Hepatocyte (in vitro differentiated cells): ENCODE measurements at regions not wholly inside any gene's neighbourhood (a gene's known extent, or its start where the extent isn't known, plus 50 kb on each side); places are given as distances from the start of the nearest gene placed in this dataset.

ENCODE experiments used
- EZH2 ChIP-seq: fragments of 200-600 bp; sonication (generic); IDR thresholded peaks from 2 replicates; pipeline ENCODE4 v1.6.1; 2016; ENCODE audit warnings: antibody characterized with exemption, mild to moderate bottlenecking, borderline replicate concordance
- EZH2phosphoT487 ChIP-seq: fragments of 200-600 bp; sonication (generic); IDR thresholded peaks from one replicate; pipeline ENCODE4 v1.6.1; 2018; ENCODE audit warnings: antibody characterized with exemption, mild to moderate bottlenecking, low read depth, moderate library complexity; ENCODE audit not compliant: unreplicated experiment, severe bottlenecking
- TF ChIP-seq, protein P1 (sequence below): fragments of 200-600 bp; sonication (generic); IDR thresholded peaks from 2 replicates; pipeline ENCODE4 v1.5.1; 2016; ENCODE audit warnings: antibody characterized with exemption, mild to moderate bottlenecking; ENCODE audit not compliant: poor library complexity

DNA sequence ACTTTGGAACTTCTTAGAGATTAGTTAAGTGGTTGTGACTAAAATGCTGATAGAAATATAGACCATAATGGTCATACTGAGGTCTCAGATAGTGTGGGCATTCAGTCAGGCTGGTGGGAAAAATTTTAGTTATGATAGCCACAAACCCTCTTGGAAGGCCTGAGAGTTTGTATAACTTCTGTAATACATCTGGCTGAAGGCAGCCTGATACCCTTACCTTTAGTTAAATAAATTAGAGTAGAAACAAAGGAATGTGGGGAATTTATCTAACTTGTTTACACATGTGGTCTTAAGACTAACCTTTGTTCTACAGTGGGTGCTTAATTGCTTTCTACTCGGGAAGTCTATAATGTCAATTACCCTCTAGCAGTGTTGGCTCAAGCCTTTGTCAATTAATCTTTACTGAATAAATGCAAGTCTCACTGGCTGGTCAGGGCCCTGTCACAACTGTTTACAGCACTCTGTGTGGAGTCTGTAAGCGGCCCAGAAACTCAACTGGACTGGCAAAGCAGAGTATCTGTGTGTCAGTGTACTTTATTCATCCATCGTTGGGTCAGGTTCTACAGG is 184.0 kb downstream of the FBXO4 start:
- TF ChIP-seq, protein P1, sequence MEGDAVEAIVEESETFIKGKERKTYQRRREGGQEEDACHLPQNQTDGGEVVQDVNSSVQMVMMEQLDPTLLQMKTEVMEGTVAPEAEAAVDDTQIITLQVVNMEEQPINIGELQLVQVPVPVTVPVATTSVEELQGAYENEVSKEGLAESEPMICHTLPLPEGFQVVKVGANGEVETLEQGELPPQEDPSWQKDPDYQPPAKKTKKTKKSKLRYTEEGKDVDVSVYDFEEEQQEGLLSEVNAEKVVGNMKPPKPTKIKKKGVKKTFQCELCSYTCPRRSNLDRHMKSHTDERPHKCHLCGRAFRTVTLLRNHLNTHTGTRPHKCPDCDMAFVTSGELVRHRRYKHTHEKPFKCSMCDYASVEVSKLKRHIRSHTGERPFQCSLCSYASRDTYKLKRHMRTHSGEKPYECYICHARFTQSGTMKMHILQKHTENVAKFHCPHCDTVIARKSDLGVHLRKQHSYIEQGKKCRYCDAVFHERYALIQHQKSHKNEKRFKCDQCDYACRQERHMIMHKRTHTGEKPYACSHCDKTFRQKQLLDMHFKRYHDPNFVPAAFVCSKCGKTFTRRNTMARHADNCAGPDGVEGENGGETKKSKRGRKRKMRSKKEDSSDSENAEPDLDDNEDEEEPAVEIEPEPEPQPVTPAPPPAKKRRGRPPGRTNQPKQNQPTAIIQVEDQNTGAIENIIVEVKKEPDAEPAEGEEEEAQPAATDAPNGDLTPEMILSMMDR = no peak
- TF ChIP-seq EZH2 (no peak), EZH2phosphoT487 (no peak)
